Activated naive CD8-positive, alpha-beta T cell treated with anti-CD3 and anti-CD28 coated beads, Interleukin-2, amount 50 U/mL, for 24 hours (primary cell): ENCODE measurements at regions not wholly inside any gene's neighbourhood (a gene's known extent, or its start where the extent isn't known, plus 50 kb on each side); places are given as distances from the start of the nearest gene placed in this dataset.

Experiments used
- ATAC-seq: fragments of 150-1000 bp; cut with Tn5 transposase; one replicate; pipeline ENCODE4 v1.10.0; 2021
- DNase-seq: peaks from one replicate; pipeline ENCODE4 v3.0.0; 2021
- H3K27ac Mint-ChIP-seq: one replicate; pipeline ENCODE4 v1.8.0; 2021; ENCODE audit warnings: mild to moderate bottlenecking, mixed read lengths
- H3K27me3 Mint-ChIP-seq: one replicate; pipeline ENCODE4 v1.8.0; 2021; ENCODE audit warnings: mixed read lengths
- H3K36me3 Mint-ChIP-seq: one replicate; pipeline ENCODE4 v1.8.0; 2021; ENCODE audit warnings: low read depth, mixed read lengths
- H3K4me1 Mint-ChIP-seq: one replicate; pipeline ENCODE4 v1.8.0; 2021; ENCODE audit warnings: mixed read lengths
- H3K4me3 Mint-ChIP-seq: one replicate; pipeline ENCODE4 v1.8.0; 2021; ENCODE audit warnings: mild to moderate bottlenecking, moderate library complexity, mixed read lengths
- H3K9me3 Mint-ChIP-seq: one replicate; pipeline ENCODE4 v1.8.0; 2021; ENCODE audit warnings: mixed read lengths

DNA sequence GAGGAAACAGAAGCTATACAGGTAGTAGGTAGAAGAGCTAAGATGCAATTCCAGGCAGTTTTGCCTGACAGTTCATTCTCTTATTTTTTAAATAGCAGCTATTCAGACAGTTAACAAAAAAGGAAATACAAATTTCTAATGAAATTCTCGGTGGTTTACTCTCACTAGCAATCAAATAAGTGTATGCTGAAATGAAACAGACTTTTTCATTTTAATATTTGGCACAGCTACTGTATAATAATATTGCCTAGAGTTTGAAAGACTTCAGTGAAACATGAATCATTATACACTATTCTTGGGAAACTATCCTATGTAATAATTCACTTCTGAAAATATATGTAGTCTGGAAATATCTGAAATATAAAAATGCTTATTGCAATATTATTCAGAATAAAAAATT is 463.2 kb upstream of the AGTR1 start:
- Mint-ChIP-seq H3K4me3 (no peak overlapping the region), H3K9me3 (peaks cover 4% of the 10 kb centered on the region), H3K4me1 (no peaks in the 10 kb centered on the region), H3K27me3 (no peaks in the 10 kb centered on the region), H3K36me3 (no peaks in the 10 kb centered on the region), H3K27ac (no peak overlapping the region)
- no peak for ATAC-seq
- no peak for DNase-seq

DNA sequence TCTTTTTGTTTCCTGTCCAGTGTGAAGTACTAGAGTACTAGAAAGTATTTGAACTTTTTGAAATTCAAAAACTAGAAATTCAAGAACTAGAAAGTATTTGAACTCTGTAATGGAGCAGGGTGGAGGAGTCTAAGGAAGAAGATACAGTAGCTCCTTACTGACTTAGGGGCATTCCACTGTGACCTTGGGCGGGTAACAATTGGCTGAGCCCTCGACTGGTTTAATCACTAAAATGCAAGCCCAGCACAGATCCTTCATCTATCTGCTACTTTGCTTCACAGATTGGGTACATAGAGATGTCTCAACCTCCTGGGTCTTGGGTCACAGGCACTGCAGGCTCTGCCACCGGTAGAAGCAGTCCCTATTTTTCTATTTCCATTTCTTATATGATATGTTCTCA is 462.1 kb upstream of the AGTR1 start:
- ATAC-seq, result no peak
- no peaks in the 10 kb centered on the region for H3K27me3 Mint-ChIP-seq
- no peak for DNase-seq
- H3K9me3 Mint-ChIP-seq, result peaks cover 4% of the 10 kb centered on the region
- H3K27ac Mint-ChIP-seq, result no peak overlapping the region
- H3K36me3 Mint-ChIP-seq, result no peaks in the 10 kb centered on the region
- H3K4me3 Mint-ChIP-seq, result no peak overlapping the region
- no peaks in the 10 kb centered on the region for H3K4me1 Mint-ChIP-seq

DNA sequence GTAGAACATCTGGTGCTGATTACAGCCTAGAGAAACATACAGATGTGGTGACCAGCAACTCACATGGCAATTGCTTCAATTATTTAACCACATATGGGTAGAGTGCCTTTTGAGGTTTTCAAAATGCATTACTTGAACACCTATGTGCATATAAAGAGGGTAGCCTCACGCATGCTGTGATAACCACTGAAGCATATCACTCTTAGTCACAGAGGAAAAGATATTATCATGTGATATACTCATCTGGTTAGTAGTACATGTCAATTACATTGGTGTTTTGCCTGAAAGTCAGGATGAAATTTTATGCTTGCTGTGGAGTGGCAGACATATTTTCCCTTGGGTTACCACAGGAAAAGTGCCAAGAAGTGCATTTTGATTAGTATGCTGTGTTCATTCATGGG is 459.3 kb upstream of the AGTR1 start:
- no peak for ATAC-seq
- Mint-ChIP-seq H3K4me1 (no peaks in the 10 kb centered on the region), H3K27ac (no peak overlapping the region), H3K9me3 (no peaks in the 10 kb centered on the region), H3K36me3 (no peaks in the 10 kb centered on the region), H3K4me3 (no peak overlapping the region), H3K27me3 (no peaks in the 10 kb centered on the region)
- DNase-seq, result no peak

DNA sequence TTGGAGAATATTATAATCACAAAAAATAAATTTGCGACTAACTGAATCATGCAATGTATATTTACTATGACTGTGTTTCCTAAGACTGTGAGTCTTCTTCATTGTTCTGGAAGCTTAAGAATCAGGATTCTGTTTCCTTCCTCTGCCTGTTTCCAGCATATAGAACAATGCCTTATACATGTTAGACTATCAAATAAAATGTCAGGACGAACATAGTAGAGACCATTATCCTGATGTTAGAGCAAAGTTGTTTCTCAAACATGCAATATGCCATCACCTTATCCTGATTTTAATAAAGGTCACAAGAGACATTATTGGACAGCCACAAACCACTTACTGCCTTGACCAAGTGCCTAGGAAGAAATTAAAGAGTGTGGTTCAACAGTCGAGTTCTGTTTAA is 457.4 kb upstream of the AGTR1 start:
- H3K4me1 Mint-ChIP-seq, result no peaks in the 10 kb centered on the region
- no peak overlapping the region for H3K27ac Mint-ChIP-seq
- no peak overlapping the region for H3K4me3 Mint-ChIP-seq
- H3K27me3 Mint-ChIP-seq, result no peaks in the 10 kb centered on the region
- H3K36me3 Mint-ChIP-seq, result no peaks in the 10 kb centered on the region
- H3K9me3 Mint-ChIP-seq, result no peaks in the 10 kb centered on the region
- DNase-seq, result no peak
- no peak for ATAC-seq

DNA sequence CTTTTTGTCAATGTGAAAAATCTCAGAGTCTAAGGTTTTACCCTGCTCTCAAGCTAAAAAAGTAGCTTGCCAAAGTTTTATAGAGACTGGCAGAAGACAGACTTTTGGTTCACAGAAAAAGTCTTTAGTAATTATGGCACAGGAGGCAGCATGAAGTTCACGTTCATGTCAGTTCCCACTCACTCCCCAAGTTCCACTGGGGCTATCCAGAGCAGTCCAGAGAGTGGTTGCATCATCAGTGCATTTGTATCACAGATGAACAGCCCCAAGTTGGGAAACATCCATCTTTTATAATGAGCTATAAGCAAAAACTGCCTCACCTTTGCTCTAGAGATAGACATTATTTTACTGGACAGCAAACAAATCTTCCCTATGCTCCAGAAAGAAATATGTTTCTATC is 454.1 kb upstream of the AGTR1 start:
- Mint-ChIP-seq H3K9me3 (peaks cover 3% of the 10 kb centered on the region), H3K4me3 (no peak overlapping the region), H3K27ac (no peak overlapping the region), H3K36me3 (no peaks in the 10 kb centered on the region), H3K27me3 (no peaks in the 10 kb centered on the region), H3K4me1 (no peaks in the 10 kb centered on the region)
- ATAC-seq (no peak), DNase-seq (no peak)

DNA sequence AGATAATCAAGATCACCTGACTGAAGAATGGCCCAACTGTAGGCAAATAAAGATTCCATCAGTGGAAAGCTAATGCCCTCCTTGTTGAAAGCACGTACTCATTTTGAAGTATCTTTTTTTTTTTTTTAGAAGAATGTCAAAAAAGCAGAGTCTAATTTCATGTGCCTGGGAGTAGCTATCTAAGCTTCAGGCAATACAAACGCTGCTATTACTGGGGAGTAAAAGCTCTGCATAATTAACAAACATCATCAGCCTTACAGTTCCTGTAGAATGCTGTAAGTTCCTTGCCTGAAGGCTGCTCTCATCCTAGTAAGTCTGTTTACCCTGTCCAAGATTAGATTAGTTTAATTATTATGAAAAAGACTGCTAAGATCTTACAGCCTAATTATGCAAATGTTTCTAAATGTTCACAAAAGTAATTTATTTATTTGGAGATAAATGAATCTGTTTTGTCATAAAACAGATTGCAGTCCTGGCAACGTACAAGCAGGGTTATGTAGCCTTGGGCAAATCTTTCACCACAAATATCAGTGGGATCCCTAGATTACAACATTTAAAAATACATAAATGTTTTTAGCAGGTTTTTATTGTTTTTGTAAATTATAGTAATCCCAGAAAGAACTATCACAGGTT is 451.3 kb upstream of the AGTR1 start:
- DNase-seq (no peak), ATAC-seq (no peak)
- Mint-ChIP-seq H3K27ac (no peak overlapping the region), H3K9me3 (peaks cover 8% of the 10 kb centered on the region), H3K36me3 (no peaks in the 10 kb centered on the region), H3K27me3 (no peaks in the 10 kb centered on the region), H3K4me1 (no peaks in the 10 kb centered on the region), H3K4me3 (no peak overlapping the region)

DNA sequence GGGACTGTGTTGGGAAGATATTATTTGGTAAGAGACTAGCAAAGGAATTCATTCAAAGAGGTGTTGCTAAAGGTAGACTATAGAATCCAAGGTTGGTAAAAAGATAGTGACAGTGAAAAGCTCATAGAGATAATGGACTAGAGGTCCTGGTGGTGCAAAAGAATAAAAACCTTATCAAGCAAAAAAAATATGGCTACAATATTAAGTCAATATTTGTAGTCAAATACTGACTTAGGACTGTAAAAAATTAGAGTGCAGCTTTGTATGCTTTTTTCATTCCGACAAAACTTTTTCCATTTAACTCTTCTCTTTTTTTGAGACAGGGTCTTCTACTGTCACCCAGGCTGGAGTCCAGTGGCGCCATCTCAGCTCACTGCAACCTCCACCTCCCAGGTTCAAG is 444.0 kb upstream of the AGTR1 start:
- H3K4me1 Mint-ChIP-seq, result no peaks in the 10 kb centered on the region
- H3K36me3 Mint-ChIP-seq, result no peaks in the 10 kb centered on the region
- ATAC-seq (no peak), DNase-seq (no peak)
- no peaks in the 10 kb centered on the region for H3K27me3 Mint-ChIP-seq
- peaks cover 4% of the 10 kb centered on the region for H3K9me3 Mint-ChIP-seq
- H3K4me3 Mint-ChIP-seq, result no peak overlapping the region
- H3K27ac Mint-ChIP-seq, result no peak overlapping the region

DNA sequence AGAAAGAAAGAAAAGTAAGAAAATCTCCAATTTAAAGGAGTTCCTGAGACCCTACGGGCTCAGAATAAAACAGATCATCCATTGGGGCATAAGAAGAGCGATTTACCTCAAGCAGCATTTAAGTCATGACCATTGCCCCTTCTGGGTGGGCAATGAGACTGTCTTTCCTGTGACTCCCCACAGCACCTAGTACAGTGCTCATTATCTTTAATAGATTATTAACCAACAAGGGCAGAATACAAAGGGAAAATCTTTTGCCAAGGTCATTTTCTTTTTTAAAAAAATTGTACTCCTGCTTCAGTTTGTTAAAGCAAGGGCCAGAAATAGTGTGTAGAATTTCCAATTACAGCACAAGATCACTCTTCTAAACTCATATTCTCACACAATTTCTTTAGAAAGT is 443.3 kb upstream of the AGTR1 start:
- Mint-ChIP-seq H3K4me3 (no peak overlapping the region), H3K36me3 (no peaks in the 10 kb centered on the region), H3K27ac (no peak overlapping the region), H3K9me3 (peaks cover 9% of the 10 kb centered on the region), H3K27me3 (no peaks in the 10 kb centered on the region), H3K4me1 (no peaks in the 10 kb centered on the region)
- ATAC-seq (no peak), DNase-seq (no peak)

DNA sequence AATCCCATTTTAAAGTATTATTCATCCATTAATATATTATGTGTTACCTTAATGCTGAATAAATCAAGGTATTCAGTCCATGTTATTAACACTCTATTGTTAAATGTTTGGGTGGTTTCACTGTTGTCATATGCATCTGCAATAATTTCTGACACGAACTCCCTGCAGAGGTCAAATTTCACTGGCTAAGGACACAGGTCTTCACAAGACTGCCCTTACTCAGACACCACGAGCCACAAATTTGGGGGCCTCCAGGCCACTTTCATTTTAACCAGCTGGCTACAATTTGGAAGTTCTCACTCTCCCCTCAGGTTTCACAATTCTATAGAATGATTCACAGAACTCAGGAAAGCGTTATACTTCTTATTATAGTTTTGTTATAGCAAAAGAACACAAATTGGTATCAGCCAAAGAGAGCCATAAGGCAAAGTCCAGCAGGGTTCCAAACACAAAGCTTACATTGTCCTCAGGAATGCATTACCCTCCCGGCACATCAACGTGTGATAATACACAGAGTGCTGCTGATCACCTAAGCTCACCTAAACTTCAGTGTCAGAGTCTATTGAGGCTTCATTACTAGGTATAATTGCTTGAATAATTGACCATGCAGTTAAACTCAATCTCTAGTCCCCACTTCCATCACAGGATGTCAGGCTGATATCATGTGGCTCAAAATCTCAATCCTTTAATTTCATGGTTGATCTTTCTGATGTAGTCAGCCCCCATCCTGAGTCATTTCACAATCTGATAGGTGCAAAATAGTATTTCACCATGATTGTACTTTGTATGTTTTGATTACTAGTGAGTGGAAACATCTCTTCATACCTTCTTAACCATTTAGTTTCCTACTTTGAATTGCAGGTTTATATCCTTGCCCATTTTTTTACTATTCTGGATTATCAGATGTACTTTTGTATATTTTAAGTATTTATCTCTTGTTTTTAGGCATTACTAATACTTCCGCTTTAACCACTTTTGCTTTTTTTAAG is 441.4 kb upstream of the AGTR1 start:
- no peak overlapping the region for H3K27ac Mint-ChIP-seq
- no peaks in the 10 kb centered on the region for H3K27me3 Mint-ChIP-seq
- peaks cover 7% of the 10 kb centered on the region for H3K9me3 Mint-ChIP-seq
- no peak overlapping the region for H3K4me3 Mint-ChIP-seq
- no peak for ATAC-seq
- H3K36me3 Mint-ChIP-seq, result no peaks in the 10 kb centered on the region
- no peak for DNase-seq
- no peaks in the 10 kb centered on the region for H3K4me1 Mint-ChIP-seq

DNA sequence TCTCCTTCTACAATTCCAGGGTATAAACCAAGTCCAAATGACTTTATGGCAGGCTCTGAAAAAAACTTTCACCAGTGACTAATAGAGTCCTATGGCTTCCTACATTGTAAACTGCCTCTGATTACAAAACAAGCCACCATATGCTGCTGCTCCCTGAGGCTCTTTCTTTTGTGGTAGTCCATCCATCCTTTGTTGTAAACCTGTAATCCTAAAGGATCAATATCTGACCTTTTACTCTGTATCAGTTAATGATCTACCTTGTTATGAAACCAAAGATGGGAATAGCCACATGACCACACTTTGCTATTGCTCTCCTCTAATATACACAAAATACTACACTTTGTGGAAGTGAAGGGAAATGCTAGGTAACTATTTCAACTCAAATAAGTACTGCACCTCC is 434.7 kb upstream of the AGTR1 start:
- Mint-ChIP-seq H3K9me3 (peaks cover 11% of the 10 kb centered on the region), H3K4me1 (no peaks in the 10 kb centered on the region), H3K27me3 (no peaks in the 10 kb centered on the region), H3K4me3 (no peak overlapping the region), H3K27ac (no peak overlapping the region), H3K36me3 (no peaks in the 10 kb centered on the region)
- no peak for ATAC-seq
- no peak for DNase-seq

DNA sequence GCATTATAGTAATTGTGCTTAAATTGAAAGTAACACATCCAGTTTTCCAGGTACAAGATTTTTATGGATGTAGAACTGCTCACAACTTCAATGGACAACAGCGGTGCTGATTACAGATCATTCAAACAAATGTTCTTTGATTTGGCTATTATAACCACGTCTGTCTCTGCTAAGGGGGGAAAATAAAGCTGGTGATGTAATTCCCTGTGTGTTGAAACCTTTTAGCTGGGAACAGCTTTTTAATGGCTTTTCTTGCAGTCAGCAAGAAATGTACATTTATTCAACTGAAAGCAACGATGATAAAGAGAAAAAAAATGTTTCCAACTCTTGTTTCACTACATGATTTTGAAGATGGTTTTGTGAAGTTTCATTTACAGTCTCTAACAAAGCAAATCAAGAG is 431.9 kb upstream of the AGTR1 start:
- H3K4me3 Mint-ChIP-seq, result no peak overlapping the region
- no peak for ATAC-seq
- DNase-seq, result no peak
- H3K36me3 Mint-ChIP-seq, result no peaks in the 10 kb centered on the region
- H3K27me3 Mint-ChIP-seq, result no peaks in the 10 kb centered on the region
- no peaks in the 10 kb centered on the region for H3K4me1 Mint-ChIP-seq
- H3K27ac Mint-ChIP-seq, result no peak overlapping the region
- peaks cover 5% of the 10 kb centered on the region for H3K9me3 Mint-ChIP-seq

DNA sequence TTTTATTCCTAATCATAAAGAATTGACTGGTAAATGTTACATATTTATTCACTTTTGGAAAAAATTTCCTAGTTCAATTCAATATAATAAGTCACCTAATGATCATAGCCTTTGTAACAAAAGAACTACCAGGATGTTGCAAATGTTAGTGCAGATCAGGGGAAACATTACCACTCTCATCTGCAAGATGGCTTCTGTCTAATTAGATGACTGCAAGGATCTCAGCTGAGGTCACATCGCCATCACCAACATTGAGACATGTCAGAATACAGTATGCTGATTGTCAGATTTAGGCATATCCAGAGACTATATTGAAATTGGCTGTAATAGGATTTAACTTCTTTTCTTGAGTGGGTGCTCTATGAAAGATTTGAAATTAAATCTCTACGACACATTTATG is 431.4 kb upstream of the AGTR1 start:
- DNase-seq, result no peak
- H3K36me3 Mint-ChIP-seq, result no peaks in the 10 kb centered on the region
- no peaks in the 10 kb centered on the region for H3K27me3 Mint-ChIP-seq
- no peak overlapping the region for H3K27ac Mint-ChIP-seq
- no peak overlapping the region for H3K4me3 Mint-ChIP-seq
- no peak for ATAC-seq
- H3K4me1 Mint-ChIP-seq, result no peaks in the 10 kb centered on the region
- peaks cover 5% of the 10 kb centered on the region for H3K9me3 Mint-ChIP-seq

DNA sequence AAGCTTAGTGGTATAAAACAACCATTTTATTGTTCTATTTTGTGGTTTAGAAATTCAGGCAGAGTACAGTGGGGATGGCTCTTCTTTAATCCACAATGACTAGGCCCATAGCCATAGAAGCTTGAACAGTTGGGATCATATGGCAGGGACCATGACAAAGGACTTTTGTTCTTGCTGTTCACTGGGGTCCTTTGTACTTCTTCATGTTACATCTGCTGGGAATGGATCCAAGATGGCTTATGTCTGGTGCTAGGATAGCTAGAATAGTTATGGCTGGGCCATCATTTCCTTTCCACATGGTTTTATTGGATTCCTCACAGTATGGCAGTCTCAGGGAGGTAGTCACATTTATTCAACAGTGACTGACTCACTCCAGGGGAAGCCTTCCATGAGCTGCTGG is 427.9 kb upstream of the AGTR1 start:
- Mint-ChIP-seq H3K36me3 (no peaks in the 10 kb centered on the region), H3K27me3 (no peaks in the 10 kb centered on the region), H3K4me3 (no peak overlapping the region), H3K4me1 (no peaks in the 10 kb centered on the region), H3K27ac (no peak overlapping the region), H3K9me3 (peaks cover 6% of the 10 kb centered on the region)
- no peak for DNase-seq
- ATAC-seq, result no peak

DNA sequence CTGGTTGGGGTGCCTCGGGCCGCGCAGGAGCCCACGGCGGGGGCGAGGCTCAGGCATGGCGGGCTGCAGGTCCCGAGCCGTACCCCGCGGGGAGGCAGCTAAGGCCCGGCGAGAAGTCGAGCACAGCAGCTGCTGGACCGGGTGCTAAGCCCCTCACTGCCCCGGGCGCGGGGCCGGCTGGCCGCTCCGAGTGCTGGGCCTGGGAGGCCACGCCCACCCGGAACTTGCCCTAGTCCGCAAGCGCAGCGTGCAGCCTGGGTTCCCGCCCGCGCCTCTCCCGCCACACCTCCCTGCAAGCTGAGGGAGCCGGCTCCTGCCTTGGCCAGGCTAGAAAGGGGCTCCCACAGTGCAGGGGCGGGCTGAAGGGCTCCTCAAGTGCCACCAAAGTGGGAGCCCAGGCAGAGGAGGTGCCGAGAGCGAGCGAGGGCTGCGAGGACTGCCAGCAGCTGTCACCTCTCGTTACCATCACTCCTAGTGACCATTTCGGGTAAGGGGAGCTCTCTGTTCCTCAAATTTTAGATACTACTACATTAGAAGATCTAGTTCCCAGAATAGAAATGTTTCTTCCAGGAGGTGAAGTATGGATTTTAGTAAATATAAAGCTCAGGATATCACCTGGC is 417.0 kb upstream of the AGTR1 start:
- Mint-ChIP-seq H3K4me3 (no peak overlapping the region), H3K9me3 (peaks cover 7% of the 10 kb centered on the region), H3K36me3 (no peaks in the 10 kb centered on the region), H3K4me1 (no peaks in the 10 kb centered on the region), H3K27me3 (no peaks in the 10 kb centered on the region), H3K27ac (no peak overlapping the region)
- ATAC-seq (no peak), DNase-seq (no peak)

DNA sequence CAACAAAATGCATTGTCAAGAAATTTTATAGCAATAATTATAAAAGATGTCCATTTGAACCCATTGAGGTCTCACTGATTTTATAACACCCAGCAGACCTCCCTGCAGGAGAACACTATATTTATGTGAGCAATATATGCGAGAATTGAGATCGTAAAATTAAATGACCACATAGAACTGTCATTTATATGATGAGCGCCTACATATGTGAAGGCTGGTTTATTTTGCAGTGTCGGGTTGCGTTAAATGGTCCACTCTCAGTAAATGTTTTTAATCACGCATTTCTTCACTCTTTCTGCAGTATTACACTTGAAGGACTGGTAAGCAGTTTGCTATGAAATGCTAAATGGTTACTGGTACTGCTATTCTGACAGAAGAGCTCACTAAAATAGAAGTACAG is 408.5 kb upstream of the AGTR1 start:
- no peaks in the 10 kb centered on the region for H3K27me3 Mint-ChIP-seq
- H3K4me1 Mint-ChIP-seq, result no peaks in the 10 kb centered on the region
- H3K9me3 Mint-ChIP-seq, result peaks cover 5% of the 10 kb centered on the region

More for the DNA sequence above, 408.5 kb upstream of the AGTR1 start:
- no peaks in the 10 kb centered on the region for H3K36me3 Mint-ChIP-seq
- ATAC-seq, result no peak
- DNase-seq, result no peak
- H3K27ac Mint-ChIP-seq, result no peak overlapping the region
- no peak overlapping the region for H3K4me3 Mint-ChIP-seq
